Uterus (tissue), 3 donors: ENCODE measurements at regions not wholly inside any gene's neighbourhood (a gene's known extent, or its start where the extent isn't known, plus 50 kb on each side); places are given as distances from the start of the nearest gene placed in this dataset.
"Not testable (repeated sequence)": the region's sequence is repeated elsewhere in the genome, so short reads cannot be mapped to it uniquely, and the experiment has no call there.

Experiments
- DNase-seq, 2 donors: peaks; one replicate each; pipeline ENCODE4 v3.0.0-alpha.2; 2019 to 2020
- H3K27ac ChIP-seq, 2 donors: fragments of 200-600 bp; sonication (generic); 1 replicate in 1 of 2; 2 replicates in 1 of 2; pipeline ENCODE4 v1.5.1; 2016 to 2018
- H3K27me3 ChIP-seq, 2 donors: fragments of 200-600 bp; sonication (generic); one replicate each; pipeline ENCODE4 v1.5.1; 2018 to 2019; ENCODE audit warnings: control low read depth in 1 of 2
- H3K36me3 ChIP-seq, 2 donors: fragments of 200-600 bp; sonication (generic); one replicate each; pipeline ENCODE4 v1.5.1; 2019; ENCODE audit warnings: control low read depth in 1 of 2
- H3K4me1 ChIP-seq, 2 donors: fragments of 200-600 bp; sonication (generic); one replicate each; pipeline ENCODE4 v1.5.1; 2018 to 2019; ENCODE audit warnings: control low read depth in 1 of 2
- H3K4me3 ChIP-seq, 2 donors: fragments of 200-600 bp; sonication (generic); 1 replicate in 1 of 2; 2 replicates in 1 of 2; pipeline ENCODE4 v1.5.1; 2018 to 2019; ENCODE audit warnings: mild to moderate bottlenecking in 1 of 2
- H3K9me3 ChIP-seq, 2 donors: fragments of 200-600 bp; sonication (generic); one replicate each; pipeline ENCODE4 v1.5.1; 2019; ENCODE audit warnings: control low read depth in 1 of 2
- intact Hi-C: fragments of 100-400 bp; cut with DNase I; formaldehyde crosslinking; loops from one replicate; pipeline ENCODE4 v1.15.1; 2023; ENCODE audit warnings: low total_unique reads
- donor health status: DM: yes; HTN: yes; CAD: no.

DNA sequence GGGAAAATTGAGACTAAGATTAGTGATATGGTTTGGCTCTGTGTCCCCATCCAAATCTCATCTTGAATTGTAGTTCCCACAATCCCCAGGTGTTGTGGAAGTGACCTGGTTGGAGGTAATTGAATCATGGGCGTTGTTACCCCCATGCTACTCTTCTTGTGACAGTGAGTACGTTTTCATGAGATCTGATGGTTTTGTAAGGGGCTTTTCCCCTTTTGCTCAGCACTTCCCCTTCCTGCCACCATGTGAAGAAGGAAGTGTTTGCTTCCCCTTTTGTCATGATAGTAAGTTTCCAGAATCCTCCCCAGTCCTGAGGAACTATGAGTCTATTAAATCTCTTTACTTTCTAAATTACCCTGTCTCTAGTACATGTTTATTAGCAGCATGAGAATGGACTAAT, 729.9 kb upstream of the TPTE start:
- H3K27ac ChIP-seq, H3K9me3 ChIP-seq, H3K36me3 ChIP-seq, H3K4me3 ChIP-seq, H3K4me1 ChIP-seq, H3K27me3 ChIP-seq, intact Hi-C loops, DNase-seq: not testable (repeated sequence)

DNA sequence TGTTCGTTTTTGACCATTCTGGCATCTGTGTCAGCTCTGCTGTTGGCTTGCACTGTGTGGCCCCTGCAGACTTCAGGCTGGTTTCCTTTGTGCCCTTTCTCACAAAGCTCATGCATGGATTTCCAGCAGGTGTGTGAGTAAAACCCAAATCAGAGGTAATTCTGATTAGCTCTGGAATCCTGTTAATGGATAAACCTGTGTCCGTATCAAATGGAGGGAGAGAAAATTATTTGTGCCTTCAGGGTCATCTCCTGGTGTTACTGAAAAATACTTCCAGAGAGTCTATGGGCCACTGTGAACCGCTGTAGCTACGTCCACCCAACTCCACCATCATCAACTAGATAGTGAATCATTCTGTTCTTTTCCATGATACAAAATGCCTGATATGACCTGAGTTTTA, 726.1 kb upstream of the TPTE start:
- H3K27me3 ChIP-seq, H3K36me3 ChIP-seq, intact Hi-C loops, DNase-seq, H3K9me3 ChIP-seq, H3K4me1 ChIP-seq, H3K27ac ChIP-seq, H3K4me3 ChIP-seq: not testable (repeated sequence)

DNA sequence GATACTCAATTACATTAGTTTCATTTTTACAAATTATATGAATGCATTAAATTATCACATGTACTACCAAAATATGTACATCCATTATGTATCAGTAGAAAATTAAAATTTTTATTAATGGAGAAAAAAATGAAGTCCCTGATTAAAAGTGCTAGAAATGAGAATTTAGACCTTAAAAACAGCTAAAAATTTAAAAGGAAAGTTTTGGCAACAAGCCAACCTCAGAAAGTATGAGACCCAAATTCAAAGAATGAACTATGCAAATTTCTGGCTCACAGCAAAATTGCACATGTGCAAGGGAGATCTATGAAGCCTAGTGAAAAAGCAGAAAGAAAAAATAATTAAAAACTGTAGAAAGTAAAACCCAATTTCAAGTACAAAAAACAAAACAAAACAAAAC, 725.1 kb upstream of the TPTE start:
- H3K27ac ChIP-seq, H3K36me3 ChIP-seq, H3K27me3 ChIP-seq, H3K9me3 ChIP-seq, H3K4me3 ChIP-seq, H3K4me1 ChIP-seq, DNase-seq, intact Hi-C loops: not testable (repeated sequence)

DNA sequence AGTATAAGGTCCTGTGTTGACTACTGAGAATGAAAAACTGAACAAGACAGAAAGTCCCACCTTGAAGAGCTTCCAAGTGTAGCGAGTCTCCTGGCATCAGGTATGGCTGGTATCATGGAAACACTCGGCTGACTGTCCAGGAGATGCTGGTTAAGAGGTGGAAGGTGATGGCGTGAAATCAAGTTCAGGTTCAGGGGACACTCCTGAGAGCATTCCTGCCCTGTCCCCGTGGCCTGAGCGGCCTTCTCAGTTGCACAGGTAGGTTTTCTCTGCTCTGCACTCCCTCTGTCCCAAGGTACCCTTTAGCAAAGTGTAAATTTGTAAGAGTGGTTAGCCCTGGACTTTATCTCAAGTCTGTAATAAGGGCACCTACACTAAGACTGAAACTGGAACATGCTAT, 713.7 kb upstream of the TPTE start:
- H3K36me3 ChIP-seq, H3K9me3 ChIP-seq, H3K27ac ChIP-seq, DNase-seq, H3K4me1 ChIP-seq, intact Hi-C loops, H3K27me3 ChIP-seq, H3K4me3 ChIP-seq: not testable (repeated sequence)

DNA sequence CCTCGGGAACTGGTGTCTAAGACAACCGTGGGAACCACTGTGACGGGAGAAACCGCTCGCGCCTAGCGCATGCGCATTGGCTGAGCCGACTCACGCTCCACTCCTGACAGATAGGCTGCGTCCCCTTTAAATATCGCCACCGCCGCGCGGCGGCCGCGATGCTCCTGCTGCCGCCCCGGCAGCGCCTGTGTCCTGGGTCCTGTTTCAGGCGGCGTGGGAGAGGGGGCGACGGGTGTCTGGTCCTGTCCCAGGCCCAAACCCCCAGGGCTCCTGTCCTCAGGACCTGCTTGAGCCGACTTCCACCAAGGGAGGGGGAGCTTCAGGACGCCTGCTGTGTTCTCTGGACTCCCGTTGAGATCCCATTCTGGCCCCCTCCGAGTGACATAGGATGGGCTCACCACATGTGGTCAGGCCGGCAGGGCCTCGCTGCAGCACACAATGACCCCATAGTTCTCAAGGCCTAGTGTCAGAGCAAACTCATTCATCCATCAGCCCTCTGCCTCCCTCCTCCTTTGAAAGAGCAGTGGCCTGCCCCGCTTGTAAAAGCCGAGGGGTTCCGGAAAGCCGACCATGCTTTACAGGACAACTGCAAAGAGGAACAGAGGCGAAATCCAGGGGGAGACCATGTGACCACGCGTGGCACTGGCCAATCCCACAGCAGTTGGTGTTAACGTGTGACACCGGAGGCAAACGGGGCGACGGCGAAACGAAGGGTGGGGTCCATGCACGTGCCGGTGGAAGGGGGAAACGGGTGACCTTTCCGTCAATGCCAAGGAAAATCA, 710.0 kb upstream of the TPTE start:
- H3K36me3 ChIP-seq, intact Hi-C loops, H3K4me1 ChIP-seq: not testable (repeated sequence)

DNA sequence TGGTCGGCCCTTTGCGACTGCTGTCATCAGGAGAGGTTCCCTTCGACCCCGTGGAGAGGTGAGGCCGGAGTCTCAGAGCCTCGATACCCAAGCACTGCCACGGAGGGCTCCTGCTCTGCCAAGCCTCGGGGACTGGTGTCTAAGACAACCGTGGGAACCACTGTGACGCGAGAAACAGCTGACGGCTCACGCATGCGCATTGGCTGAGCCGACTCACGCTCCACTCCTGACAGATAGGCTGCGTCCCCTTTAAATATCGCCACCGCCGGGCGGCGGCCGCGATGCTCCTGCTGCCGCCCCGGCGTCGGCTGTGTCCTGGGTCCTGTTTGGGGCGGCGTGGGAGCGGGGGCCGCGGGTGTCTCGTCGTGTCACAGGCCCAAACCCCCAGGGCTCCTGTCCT, 708.9 kb upstream of the TPTE start:
- H3K36me3 ChIP-seq, intact Hi-C loops: not testable (repeated sequence)

More for the DNA sequence above, 710.0 kb upstream of the TPTE start:
- H3K27me3 ChIP-seq, H3K9me3 ChIP-seq, DNase-seq, H3K4me3 ChIP-seq, H3K27ac ChIP-seq: not testable (repeated sequence)

DNA sequence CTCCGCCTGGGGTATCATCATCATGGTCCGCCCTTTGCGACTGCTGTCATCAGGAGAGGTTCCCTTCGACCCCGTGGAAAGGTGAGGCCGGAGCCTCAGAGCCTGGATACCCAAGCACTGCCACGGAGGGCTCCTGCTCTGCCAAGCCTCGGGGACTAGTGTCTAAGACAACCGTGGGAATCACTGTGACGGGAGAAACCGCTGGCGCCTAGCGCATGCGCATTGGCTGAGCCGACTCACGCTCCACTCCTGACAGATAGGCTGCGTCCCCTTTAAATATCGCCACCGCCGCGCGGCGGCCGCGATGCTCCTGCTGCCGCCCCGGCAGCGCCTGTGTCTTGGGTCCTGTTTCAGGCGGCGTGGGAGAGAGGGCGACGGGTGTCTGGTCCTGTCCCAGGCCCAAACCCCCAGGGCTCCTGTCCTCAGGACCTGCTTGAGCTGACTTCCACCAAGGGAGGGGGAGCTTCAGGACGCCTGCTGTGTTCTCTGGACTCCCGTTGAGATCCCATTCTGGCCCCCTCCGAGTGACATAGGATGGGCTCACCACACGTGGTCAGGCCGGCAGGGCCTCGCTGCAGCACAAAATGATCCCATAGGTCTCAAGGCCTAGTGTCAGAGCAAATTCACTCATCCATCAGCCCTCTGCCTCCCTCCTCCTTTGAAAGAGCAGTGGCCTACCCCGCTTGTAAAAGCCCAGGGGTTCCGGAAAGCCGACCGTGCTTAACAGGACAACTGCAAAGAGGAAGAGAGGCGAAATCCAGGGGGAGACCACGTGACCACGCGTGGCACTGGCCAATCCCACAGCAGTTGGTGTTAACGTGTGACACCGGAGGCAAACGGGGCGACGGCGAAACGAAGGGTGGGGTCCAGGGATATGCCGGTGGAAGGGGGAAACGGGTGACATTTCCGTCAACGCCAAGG, 707.2 kb upstream of the TPTE start:
- H3K4me1 ChIP-seq, H3K4me3 ChIP-seq, H3K27ac ChIP-seq, H3K36me3 ChIP-seq, H3K27me3 ChIP-seq, DNase-seq, H3K9me3 ChIP-seq, intact Hi-C loops: not testable (repeated sequence)

More for the DNA sequence above, 708.9 kb upstream of the TPTE start:
- H3K27me3 ChIP-seq, H3K9me3 ChIP-seq, DNase-seq, H3K27ac ChIP-seq, H3K4me1 ChIP-seq, H3K4me3 ChIP-seq: not testable (repeated sequence)

DNA sequence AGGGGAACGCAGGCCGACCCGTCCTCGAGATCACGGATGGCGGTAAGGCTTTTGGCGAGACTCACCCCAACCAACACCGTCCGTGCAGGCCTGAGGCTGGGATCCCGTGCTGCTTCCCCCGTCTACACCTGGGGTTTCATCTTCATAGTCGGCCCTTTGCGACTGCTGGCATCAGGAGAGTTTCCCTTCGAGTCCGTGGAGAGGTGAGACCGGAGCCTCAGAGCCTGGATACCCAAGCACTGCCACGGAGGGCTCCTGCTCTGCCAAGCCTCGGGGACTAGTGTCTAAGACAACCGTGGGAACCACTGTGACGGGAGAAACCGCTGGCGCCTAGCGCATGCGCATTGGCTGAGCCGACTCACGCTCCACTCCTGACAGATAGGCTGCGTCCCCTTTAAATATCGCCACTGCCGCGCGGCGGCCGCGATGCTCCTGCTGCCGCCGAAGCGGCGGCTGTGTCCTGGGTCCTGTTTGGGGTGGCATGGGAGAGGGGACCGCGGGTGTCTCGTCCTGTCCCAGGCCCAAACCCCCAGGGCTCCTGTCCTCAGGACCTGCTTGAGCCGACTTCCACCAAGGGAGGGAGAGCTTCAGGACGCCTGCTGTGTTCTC, 706.1 kb upstream of the TPTE start:
- H3K4me3 ChIP-seq, H3K36me3 ChIP-seq, intact Hi-C loops, H3K27me3 ChIP-seq, DNase-seq, H3K9me3 ChIP-seq, H3K27ac ChIP-seq, H3K4me1 ChIP-seq: not testable (repeated sequence)

DNA sequence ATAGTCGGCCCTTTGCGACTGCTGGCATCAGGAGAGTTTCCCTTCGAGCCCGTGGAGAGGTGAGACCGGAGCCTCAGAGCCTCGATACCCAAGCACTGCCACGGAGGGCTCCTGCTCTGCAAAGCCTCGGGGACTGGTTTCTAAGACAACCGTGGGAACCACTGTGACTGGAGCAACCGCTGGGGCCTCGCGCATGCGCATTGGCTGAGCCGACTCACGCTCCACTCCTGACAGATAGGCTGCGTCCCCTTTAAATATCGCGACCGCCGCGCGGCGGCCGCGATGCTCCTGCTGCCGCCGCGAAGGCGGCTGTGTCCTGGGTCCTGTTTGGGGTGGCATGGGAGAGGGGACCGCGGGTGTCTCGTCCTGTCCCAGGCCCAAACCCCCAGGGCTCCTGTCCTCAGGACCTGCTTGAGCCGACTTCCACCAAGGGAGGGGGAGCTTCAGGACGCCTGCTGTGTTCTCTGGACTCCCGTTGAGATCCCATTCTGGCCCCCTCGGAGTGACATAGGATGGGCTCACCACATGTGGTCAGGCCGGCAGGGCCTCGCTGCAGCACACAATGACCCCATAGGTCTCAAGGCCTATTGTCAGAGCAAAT, 704.5 kb upstream of the TPTE start:
- H3K27ac ChIP-seq, H3K9me3 ChIP-seq, H3K27me3 ChIP-seq, DNase-seq, H3K4me1 ChIP-seq, H3K36me3 ChIP-seq, intact Hi-C loops, H3K4me3 ChIP-seq: not testable (repeated sequence)

DNA sequence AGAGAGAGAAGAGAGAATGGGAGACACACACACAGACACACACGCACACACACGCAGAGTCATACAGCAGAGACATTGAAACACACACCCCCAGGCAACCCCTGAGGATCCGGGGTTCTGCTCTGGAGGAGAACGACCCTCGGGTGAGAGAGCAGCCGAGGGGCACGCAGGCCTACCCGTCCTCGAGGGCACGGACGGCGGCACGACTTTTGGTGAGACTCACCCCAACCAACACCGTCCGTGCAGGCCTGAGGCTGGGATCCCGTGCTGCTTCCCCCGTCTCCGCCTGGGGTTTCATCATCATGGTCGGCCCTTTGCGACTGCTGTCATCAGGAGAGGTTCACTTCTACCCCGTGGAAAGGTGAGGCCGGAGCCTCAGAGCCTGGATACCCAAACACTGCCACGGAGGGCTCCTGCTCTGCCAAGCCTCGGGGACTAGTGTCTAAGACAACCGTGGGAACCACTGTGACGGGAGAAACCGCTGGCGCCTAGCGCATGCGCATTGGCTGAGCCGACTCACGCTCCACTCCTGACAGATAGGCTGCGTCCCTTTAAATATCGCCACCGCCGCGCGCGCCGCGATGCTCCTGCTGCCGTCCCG, 703.4 kb upstream of the TPTE start:
- H3K9me3 ChIP-seq, H3K36me3 ChIP-seq, H3K27me3 ChIP-seq, H3K4me3 ChIP-seq, H3K27ac ChIP-seq, H3K4me1 ChIP-seq, intact Hi-C loops, DNase-seq: not testable (repeated sequence)

DNA sequence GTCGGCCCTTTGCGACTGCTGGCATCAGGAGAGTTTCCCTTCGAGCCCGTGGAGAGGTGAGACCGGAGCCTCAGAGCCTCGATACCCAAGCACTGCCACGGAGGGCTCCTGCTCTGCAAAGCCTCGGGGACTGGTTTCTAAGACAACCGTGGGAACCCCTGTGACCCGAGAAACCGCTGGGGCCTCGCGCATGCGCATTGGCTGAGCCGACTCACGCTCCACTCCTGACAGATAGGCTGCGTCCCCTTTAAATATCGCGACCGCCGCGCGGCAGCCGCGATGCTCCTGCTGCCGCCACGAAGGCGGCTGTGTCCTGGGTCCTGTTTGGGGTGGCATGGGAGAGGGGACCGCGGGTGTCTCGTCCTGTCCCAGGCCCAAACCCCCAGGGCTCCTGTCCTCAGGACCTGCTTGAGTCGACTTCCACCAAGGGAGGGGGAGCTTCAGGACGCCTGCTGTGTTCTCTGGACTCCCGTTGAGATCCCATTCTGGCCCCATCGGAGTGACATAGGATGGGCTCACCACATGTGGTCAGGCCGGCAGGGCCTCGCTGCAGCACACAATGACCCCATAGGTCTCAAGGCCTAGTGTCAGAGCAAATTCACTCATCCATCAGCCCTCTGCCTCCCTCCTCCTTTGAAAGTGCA, 701.7 kb upstream of the TPTE start:
- H3K4me1 ChIP-seq, H3K36me3 ChIP-seq, H3K9me3 ChIP-seq, intact Hi-C loops, H3K27me3 ChIP-seq, DNase-seq, H3K27ac ChIP-seq, H3K4me3 ChIP-seq: not testable (repeated sequence)

DNA sequence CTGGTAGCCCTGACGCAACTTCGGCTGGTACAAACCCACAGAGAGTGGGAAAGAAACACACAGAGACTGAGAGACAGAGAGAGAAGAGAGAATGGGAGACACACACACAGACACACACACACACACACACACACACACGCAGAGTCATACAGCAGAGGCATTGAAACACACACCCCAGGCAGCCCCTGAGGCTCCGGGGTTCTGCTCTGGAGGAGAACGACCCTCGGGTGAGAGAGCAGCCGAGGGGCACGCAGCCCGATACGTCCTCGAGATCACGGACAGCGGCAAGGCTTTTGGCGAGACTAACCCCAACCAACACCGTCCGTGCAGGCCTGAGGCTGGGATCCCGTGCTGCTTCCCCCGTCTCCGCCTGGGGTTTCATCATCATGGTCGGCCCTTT, 700.8 kb upstream of the TPTE start:
- H3K36me3 ChIP-seq, H3K4me1 ChIP-seq, H3K9me3 ChIP-seq, intact Hi-C loops, H3K27ac ChIP-seq, H3K27me3 ChIP-seq, DNase-seq, H3K4me3 ChIP-seq: not testable (repeated sequence)
